ENCODE measurements at regions not wholly inside any gene's neighbourhood (a gene's known extent, or its start where the extent isn't known, plus 50 kb on each side); places are given as distances from the start of the nearest gene placed in this dataset.

DNA sequence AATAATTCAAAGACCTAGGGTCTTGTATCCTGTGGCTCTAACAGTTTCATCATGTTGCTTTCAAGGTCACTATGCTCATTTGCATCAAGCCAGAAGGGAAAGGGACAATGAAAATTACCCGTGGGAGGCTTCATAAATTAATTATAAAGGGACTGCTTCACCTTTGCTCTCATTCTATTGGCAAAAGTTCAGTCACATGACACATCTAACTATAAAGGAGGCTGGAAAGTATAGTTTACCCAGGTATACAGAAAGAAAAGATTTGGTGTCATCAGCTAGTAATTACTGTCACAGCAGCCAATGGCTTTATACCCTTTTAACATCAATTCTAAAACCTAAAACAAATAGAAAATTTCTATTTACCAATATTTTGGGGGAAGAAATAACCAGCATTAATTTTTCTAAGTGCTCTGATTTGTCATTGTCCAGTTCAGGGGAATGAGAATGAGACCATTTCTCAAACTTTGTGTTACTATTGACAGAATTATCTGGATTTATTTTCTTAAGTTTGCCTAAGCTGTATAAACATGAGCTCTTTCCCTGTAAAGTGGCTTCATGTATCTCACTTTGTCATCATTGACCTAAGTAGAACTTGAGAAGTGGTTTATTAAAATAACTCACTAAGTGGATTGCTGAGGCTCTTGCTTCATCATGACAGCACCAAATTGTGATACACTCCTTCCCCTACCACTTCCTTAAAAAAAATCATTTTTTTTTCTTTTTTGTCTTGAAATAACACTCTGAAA, 257.7 kb upstream of the PEX5L start:
- POLR2A ChIA-PET, result no interaction called here
- CTCF ChIA-PET, result interaction anchor here (1.0 to 1.9 kb wide), 4 partner anchors 9 to 16 kb away, joined by 3 to 5 read pairs (median 4); no protein-coding TSS in a partner anchor
- no peak for DNase-seq (ENCODE audit: extremely low spot score)
- TF ChIP-seq, protein P1, sequence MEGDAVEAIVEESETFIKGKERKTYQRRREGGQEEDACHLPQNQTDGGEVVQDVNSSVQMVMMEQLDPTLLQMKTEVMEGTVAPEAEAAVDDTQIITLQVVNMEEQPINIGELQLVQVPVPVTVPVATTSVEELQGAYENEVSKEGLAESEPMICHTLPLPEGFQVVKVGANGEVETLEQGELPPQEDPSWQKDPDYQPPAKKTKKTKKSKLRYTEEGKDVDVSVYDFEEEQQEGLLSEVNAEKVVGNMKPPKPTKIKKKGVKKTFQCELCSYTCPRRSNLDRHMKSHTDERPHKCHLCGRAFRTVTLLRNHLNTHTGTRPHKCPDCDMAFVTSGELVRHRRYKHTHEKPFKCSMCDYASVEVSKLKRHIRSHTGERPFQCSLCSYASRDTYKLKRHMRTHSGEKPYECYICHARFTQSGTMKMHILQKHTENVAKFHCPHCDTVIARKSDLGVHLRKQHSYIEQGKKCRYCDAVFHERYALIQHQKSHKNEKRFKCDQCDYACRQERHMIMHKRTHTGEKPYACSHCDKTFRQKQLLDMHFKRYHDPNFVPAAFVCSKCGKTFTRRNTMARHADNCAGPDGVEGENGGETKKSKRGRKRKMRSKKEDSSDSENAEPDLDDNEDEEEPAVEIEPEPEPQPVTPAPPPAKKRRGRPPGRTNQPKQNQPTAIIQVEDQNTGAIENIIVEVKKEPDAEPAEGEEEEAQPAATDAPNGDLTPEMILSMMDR (IDR thresholded peaks at IDR 0.05; ENCODE audit: control extremely low read depth, extremely low read depth, low read depth, missing control alignments), result no peak

GRCh38 chr3:180295811-180296210, 259.1 kb upstream of the PEX5L start:
- TF ChIP-seq, protein P1 (IDR thresholded peaks at IDR 0.05; ENCODE audit: control extremely low read depth, extremely low read depth, low read depth, missing control alignments), result no peak
- ChIA-PET CTCF (interaction anchor here (1.4 to 1.9 kb wide), 2 partner anchors 9 kb away, joined by 3 to 5 read pairs; no protein-coding TSS in a partner anchor), POLR2A (no interaction called here)

GRCh38 chr3:180296971-180297370, 260.2 kb upstream of the PEX5L start:
- ChIA-PET CTCF (interaction anchor here (1.1 kb wide), 1 partner anchor 24 kb away, joined by 3 read pairs; no protein-coding TSS in a partner anchor), POLR2A (no interaction called here)
- no peak for DNase-seq (ENCODE audit: extremely low spot score)
- TF ChIP-seq, protein P1 (IDR thresholded peaks at IDR 0.05; ENCODE audit: control extremely low read depth, extremely low read depth, low read depth, missing control alignments), result no peak

More at GRCh38 chr3:180295811-180296210, 259.1 kb upstream of the PEX5L start:
- DNase-seq (ENCODE audit: extremely low spot score), result no peak

GRCh38 chr3:180306155-180306554, 269.4 kb upstream of the PEX5L start:
- no peak for DNase-seq (ENCODE audit: extremely low spot score)
- TF ChIP-seq, protein P1 (IDR thresholded peaks at IDR 0.05; ENCODE audit: control extremely low read depth, extremely low read depth, low read depth, missing control alignments), result no peak
- POLR2A ChIA-PET, result no interaction called here
- CTCF ChIA-PET, result interaction anchor here (1.2 to 4.1 kb wide), 3 partner anchors 11 to 24 kb away, joined by 3 to 15 read pairs (median 5); no protein-coding TSS in a partner anchor

DNA sequence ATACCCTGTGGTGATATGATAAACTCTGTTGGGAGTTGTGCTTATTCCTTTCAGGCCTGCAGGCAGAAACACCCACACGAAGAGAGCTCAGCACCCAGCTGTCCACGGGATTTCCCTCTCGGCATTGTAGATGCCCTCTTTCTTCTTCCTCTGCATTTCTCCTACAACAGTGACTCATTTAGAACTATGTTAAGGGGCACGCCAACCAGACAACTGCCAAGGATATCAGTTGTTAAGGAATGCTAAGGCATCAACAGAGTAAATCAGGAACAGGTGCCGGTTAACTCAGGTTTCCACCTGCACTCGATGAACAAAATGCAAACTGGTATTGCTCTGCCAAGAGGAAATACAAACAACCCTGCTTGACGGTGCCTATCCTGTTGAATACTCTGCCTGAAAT, 270.0 kb upstream of the PEX5L start:
- DNase-seq (ENCODE audit: extremely low spot score), result no peak
- TF ChIP-seq, protein P1 (IDR thresholded peaks at IDR 0.05; ENCODE audit: control extremely low read depth, extremely low read depth, low read depth, missing control alignments), result no peak
- CTCF ChIA-PET, result interaction anchor here (4.1 kb wide), 1 partner anchor 11 kb away, joined by 15 read pairs; no protein-coding TSS in a partner anchor
- POLR2A ChIA-PET, result no interaction called here

DNA sequence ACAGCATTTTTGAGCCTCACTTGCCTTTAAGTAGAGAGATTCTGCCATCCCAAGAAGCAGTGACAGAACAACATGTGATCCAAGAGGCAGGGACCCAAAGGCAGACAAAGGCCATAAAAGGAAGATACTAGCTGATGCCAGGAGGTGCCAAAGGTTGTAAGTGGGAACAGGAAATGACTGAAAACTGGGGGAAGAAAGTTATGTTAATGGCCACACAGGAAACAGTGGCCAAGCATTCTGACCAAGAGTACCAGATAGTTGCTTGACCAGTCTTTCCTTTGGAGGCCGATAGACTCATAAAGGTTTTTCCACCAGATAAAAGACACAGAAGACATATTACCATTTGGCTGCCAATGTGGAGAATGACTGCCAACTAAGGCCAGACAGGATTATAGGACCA, 274.5 kb upstream of the PEX5L start:
- DNase-seq (ENCODE audit: extremely low spot score), result no peak
- CTCF ChIA-PET, result no interaction called here

More for the DNA sequence above, 274.5 kb upstream of the PEX5L start:
- TF ChIP-seq, protein P1 (IDR thresholded peaks at IDR 0.05; ENCODE audit: control extremely low read depth, extremely low read depth, low read depth, missing control alignments), result no peak
- POLR2A ChIA-PET, result no interaction called here

Data from GM10248 (cell line).